ENCODE measurements at regions not wholly inside any gene's neighbourhood (a gene's known extent, or its start where the extent isn't known, plus 50 kb on each side); places are given as distances from the start of the nearest gene placed in this dataset.

GRCh38 chr15:97401970-97402369, 558.5 kb upstream of the ARRDC4 start:
- no peaks in the 10 kb centered on the region for H3K4me1 ChIP-seq (ENCODE audit: control insufficient read depth, extremely low read depth, insufficient read depth, low read length)
- H2AFZ ChIP-seq (ENCODE audit: low read length), result no peak overlapping the region
- H3K27ac ChIP-seq (ENCODE audit: insufficient read depth, low read length), result no peak overlapping the region
- H3K27me3 ChIP-seq (ENCODE audit: control insufficient read depth, insufficient read depth, low read length), result no peaks in the 10 kb centered on the region
- H3K79me2 ChIP-seq (ENCODE audit: control insufficient read depth, insufficient read depth, low read length), result no peaks in the 10 kb centered on the region
- H3K4me3 ChIP-seq (replicated peaks in 1 of 4; ENCODE audit: control extremely low read depth in 1 of 4, insufficient read depth in 1 of 4, low read depth in 3 of 4, low read length in 4 of 4), result no peak overlapping the region
- no peaks in the 10 kb centered on the region for H3K9me3 ChIP-seq (ENCODE audit: control insufficient read depth, insufficient read depth, low read depth, low read length)
- no peak overlapping the region for H3K4me2 ChIP-seq (ENCODE audit: extremely low read depth, insufficient read depth, low read length)
- H4K20me1 ChIP-seq (ENCODE audit: control insufficient read depth, extremely low read depth, insufficient read depth, low read length), result no peaks in the 10 kb centered on the region
- no peak overlapping the region for H3K9ac ChIP-seq (ENCODE audit: insufficient read depth, low read length)
- TF ChIP-seq EZH2 (IDR thresholded peaks at IDR 0.05; ENCODE audit: low read length, missing control alignments), result no peak
- TF ChIP-seq CTCF (conservative IDR thresholded peaks at IDR 0.05 in 1 of 2, IDR thresholded peaks at IDR 0.05 in 1 of 2; ENCODE audit: low read depth in 1 of 2, low read length in 2 of 2), result no peak
- DNase-seq (ENCODE audit: low read depth in 2 of 2), result no peak
- H3K36me3 ChIP-seq (ENCODE audit: control insufficient read depth, insufficient read depth, low read length), result no peaks in the 10 kb centered on the region

- TF ChIP-seq EZH2 (IDR thresholded peaks at IDR 0.05; ENCODE audit: low read length, missing control alignments) (no peak), CTCF (conservative IDR thresholded peaks at IDR 0.05 in 1 of 2, IDR thresholded peaks at IDR 0.05 in 1 of 2; ENCODE audit: low read depth in 1 of 2, low read length in 2 of 2) (no peak)
- Histone ChIP-seq H4K20me1 (ENCODE audit: control insufficient read depth, extremely low read depth, insufficient read depth, low read length) (no peaks in the 10 kb centered on the region), H3K4me3 (replicated peaks in 1 of 4; ENCODE audit: control extremely low read depth in 1 of 4, insufficient read depth in 1 of 4, low read depth in 3 of 4, low read length in 4 of 4) (no peak overlapping the region), H3K9ac (ENCODE audit: insufficient read depth, low read length) (no peak overlapping the region), H3K4me2 (ENCODE audit: extremely low read depth, insufficient read depth, low read length) (no peak overlapping the region), H3K79me2 (ENCODE audit: control insufficient read depth, insufficient read depth, low read length) (no peaks in the 10 kb centered on the region), H3K27me3 (ENCODE audit: control insufficient read depth, insufficient read depth, low read length) (no peaks in the 10 kb centered on the region), H3K27ac (ENCODE audit: insufficient read depth, low read length) (no peak overlapping the region), H2AFZ (ENCODE audit: low read length) (no peak overlapping the region), H3K9me3 (ENCODE audit: control insufficient read depth, insufficient read depth, low read depth, low read length) (no peaks in the 10 kb centered on the region), H3K36me3 (ENCODE audit: control insufficient read depth, insufficient read depth, low read length) (no peaks in the 10 kb centered on the region), H3K4me1 (ENCODE audit: control insufficient read depth, extremely low read depth, insufficient read depth, low read length) (no peaks in the 10 kb centered on the region)
- DNase-seq (ENCODE audit: low read depth in 2 of 2), result no peak
These were observed 553.7 kb upstream of the ARRDC4 start for GRCh38 chr15:97406841-97407240.

- H3K79me2 ChIP-seq (ENCODE audit: control insufficient read depth, insufficient read depth, low read length), result no peaks in the 10 kb centered on the region
- no peaks in the 10 kb centered on the region for H3K27me3 ChIP-seq (ENCODE audit: control insufficient read depth, insufficient read depth, low read length)
- no peak for DNase-seq (ENCODE audit: low read depth in 2 of 2)
- no peak overlapping the region for H3K27ac ChIP-seq (ENCODE audit: insufficient read depth, low read length)
- H3K4me1 ChIP-seq (ENCODE audit: control insufficient read depth, extremely low read depth, insufficient read depth, low read length), result no peaks in the 10 kb centered on the region
- no peak overlapping the region for H3K4me3 ChIP-seq (replicated peaks in 1 of 4; ENCODE audit: control extremely low read depth in 1 of 4, insufficient read depth in 1 of 4, low read depth in 3 of 4, low read length in 4 of 4)
- no peaks in the 10 kb centered on the region for H3K9me3 ChIP-seq (ENCODE audit: control insufficient read depth, insufficient read depth, low read depth, low read length)
- no peaks in the 10 kb centered on the region for H4K20me1 ChIP-seq (ENCODE audit: control insufficient read depth, extremely low read depth, insufficient read depth, low read length)
- TF ChIP-seq EZH2 (IDR thresholded peaks at IDR 0.05; ENCODE audit: low read length, missing control alignments), result no peak
- H3K36me3 ChIP-seq (ENCODE audit: control insufficient read depth, insufficient read depth, low read length), result no peaks in the 10 kb centered on the region
- H3K4me2 ChIP-seq (ENCODE audit: extremely low read depth, insufficient read depth, low read length), result no peak overlapping the region
- H3K9ac ChIP-seq (ENCODE audit: insufficient read depth, low read length), result no peak overlapping the region
- no peak overlapping the region for H2AFZ ChIP-seq (ENCODE audit: low read length)
These were observed 549.5 kb upstream of the ARRDC4 start for GRCh38 chr15:97410897-97411575.

Data from fibroblast of lung (primary cell).